ENCODE measurements at regions not wholly inside any gene's neighbourhood (a gene's known extent, or its start where the extent isn't known, plus 50 kb on each side); places are given as distances from the start of the nearest gene placed in this dataset.

DNA sequence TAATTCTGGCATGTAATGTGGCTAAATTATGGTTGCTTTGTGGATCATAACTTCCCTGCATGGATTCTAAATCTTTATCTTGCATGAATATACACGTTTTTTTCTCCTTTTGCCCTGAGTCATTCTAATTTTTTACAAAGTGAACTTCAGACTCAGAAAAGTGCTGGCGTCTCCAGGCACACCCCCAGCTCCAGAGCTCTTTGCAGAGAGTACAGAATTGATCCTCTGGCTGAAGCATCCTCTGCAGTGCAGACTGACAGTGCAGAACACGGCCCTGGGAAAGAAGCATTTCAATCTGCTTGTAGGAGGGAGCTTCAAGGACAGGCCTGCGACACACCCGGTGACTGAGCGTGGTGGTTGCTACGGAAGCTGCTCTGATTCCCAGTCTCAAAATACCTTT, 228.1 kb downstream of the FGF9 start:
- no peak for TF ChIP-seq EZH2 (IDR thresholded peaks at IDR 0.05; ENCODE audit: borderline replicate concordance, low read length)
- no peak for TF ChIP-seq CTCF (conservative IDR thresholded peaks at IDR 0.05 in 1 of 2, IDR thresholded peaks at IDR 0.05 in 1 of 2; ENCODE audit: extremely low read depth in 1 of 2, insufficient read depth in 1 of 2, low read depth in 1 of 2, low read length in 2 of 2)

All from mammary epithelial cell (primary cell).